Prostate gland (tissue), 2 donors: ENCODE measurements at regions not wholly inside any gene's neighbourhood (a gene's known extent, or its start where the extent isn't known, plus 50 kb on each side); places are given as distances from the start of the nearest gene placed in this dataset.

Source experiments
- CTCF ChIP-seq, 4 experiments: fragments of 200-600 bp in 2 of 4; fragments of 450-650 bp in 2 of 4; sonication (generic) in 2 of 4; IDR thresholded peaks; 1 replicate in 3 of 4; 2 replicates in 1 of 4; pipeline ENCODE4 v1.5.1; 2016 to 2019; ENCODE audit warnings: antibody characterized with exemption in 4 of 4, mild to moderate bottlenecking in 2 of 4, moderate library complexity in 2 of 4
- POLR2A ChIP-seq: fragments of 450-650 bp; IDR thresholded peaks from one replicate; pipeline ENCODE4 v1.6.1; 2016; ENCODE audit warnings: antibody characterized with exemption, mild to moderate bottlenecking

- TF ChIP-seq POLR2A (no peak), CTCF (IDR thresholded peaks at IDR 0.05) (no peak)
Measured at GRCh38 chr3:147324356-147324755, 82.0 kb downstream of the ZIC4 start.
